Lower lobe of right lung (tissue), 2 donors: ENCODE measurements at regions not wholly inside any gene's neighbourhood (a gene's known extent, or its start where the extent isn't known, plus 50 kb on each side); places are given as distances from the start of the nearest gene placed in this dataset.

Experiments
- ATAC-seq, 2 donors: fragments of 200-7000 bp; cut with Tn5 transposase; one replicate each; pipeline ENCODE4 v1.9.1; 2020 to 2022; ENCODE audit warnings: mild to moderate bottlenecking in 2 of 2, moderate library complexity in 2 of 2
- DNase-seq: peaks from one replicate; pipeline ENCODE4 v3.0.0-alpha.2; 2020
- H3K27ac ChIP-seq: fragments of 200-600 bp; one replicate; pipeline ENCODE4 v1.8.0; 2022
- H3K27me3 ChIP-seq: fragments of 200-600 bp; one replicate; pipeline ENCODE4 v1.8.0; 2022; ENCODE audit warnings: low read depth
- H3K36me3 ChIP-seq: fragments of 200-600 bp; one replicate; pipeline ENCODE4 v1.8.0; 2022; ENCODE audit warnings: mild to moderate bottlenecking
- H3K4me1 ChIP-seq: fragments of 200-600 bp; one replicate; pipeline ENCODE4 v1.8.0; 2022
- H3K4me3 ChIP-seq: fragments of 200-600 bp; one replicate; pipeline ENCODE4 v1.8.0; 2022; ENCODE audit warnings: mild to moderate bottlenecking
- H3K9me3 ChIP-seq: fragments of 200-600 bp; one replicate; pipeline ENCODE4 v1.8.0; 2022
- intact Hi-C: fragments of 100-400 bp; cut with DNase I; formaldehyde crosslinking; loops from one replicate; pipeline ENCODE4 v1.11.0; 2022
- TF ChIP-seq, protein P1 (sequence below): fragments of 200-600 bp; IDR thresholded peaks from one replicate; pipeline ENCODE4 v1.8.0; 2022; ENCODE audit warnings: antibody characterized with exemption, mild to moderate bottlenecking
- donor health status: DM: no; HTN: yes; CAD: no; lungs with severe emphysema.

DNA sequence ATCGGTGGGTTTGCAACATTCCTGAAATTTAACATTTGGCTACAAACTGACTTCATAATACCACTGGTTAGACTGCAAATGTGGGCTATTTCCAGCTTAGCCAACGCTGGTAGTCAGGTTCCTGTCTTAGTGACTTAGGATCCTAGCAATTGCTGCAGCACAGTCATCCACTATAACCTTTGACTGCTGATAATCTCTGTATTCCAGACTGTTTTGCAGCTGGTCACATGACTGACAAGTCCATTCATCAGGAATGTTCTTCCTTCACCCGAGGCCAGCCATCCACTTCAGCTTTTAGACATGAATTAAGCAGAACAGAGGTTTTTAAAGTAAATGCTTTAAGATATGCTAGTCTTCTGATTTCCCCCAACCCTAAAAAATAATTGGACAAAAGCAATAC is 425.9 kb upstream of the MPDZ start:
- H3K27ac ChIP-seq: no peak overlapping the region
- no peaks in the 10 kb centered on the region for H3K36me3 ChIP-seq

DNA sequence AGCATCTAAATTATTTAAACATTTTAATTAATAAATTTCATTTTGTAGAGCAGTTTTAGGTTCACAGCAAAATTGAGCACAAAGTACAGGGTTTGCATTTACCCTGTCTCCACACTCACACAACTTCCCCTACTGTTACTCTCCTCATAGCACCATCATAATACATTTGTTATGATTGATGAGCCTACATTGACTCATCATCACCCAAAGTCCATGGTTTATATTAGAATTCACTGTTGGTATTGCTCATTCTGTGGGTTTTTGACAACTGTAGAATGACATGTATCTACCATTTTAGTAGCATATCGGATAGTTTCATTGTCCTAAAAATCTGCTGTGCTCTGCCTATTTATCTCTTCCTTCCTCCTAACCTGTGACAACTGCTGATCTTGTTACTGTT is 411.1 kb upstream of the MPDZ start:
- Histone ChIP-seq H3K27ac (no peak overlapping the region), H3K9me3 (peaks cover 7% of the 10 kb centered on the region), H3K4me1 (no peaks in the 10 kb centered on the region), H3K36me3 (no peaks in the 10 kb centered on the region), H3K4me3 (no peak overlapping the region), H3K27me3 (no peaks in the 10 kb centered on the region)
- TF ChIP-seq, protein P1, sequence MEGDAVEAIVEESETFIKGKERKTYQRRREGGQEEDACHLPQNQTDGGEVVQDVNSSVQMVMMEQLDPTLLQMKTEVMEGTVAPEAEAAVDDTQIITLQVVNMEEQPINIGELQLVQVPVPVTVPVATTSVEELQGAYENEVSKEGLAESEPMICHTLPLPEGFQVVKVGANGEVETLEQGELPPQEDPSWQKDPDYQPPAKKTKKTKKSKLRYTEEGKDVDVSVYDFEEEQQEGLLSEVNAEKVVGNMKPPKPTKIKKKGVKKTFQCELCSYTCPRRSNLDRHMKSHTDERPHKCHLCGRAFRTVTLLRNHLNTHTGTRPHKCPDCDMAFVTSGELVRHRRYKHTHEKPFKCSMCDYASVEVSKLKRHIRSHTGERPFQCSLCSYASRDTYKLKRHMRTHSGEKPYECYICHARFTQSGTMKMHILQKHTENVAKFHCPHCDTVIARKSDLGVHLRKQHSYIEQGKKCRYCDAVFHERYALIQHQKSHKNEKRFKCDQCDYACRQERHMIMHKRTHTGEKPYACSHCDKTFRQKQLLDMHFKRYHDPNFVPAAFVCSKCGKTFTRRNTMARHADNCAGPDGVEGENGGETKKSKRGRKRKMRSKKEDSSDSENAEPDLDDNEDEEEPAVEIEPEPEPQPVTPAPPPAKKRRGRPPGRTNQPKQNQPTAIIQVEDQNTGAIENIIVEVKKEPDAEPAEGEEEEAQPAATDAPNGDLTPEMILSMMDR: no peak
- ATAC-seq: no peak
- no peak for DNase-seq
- intact Hi-C loops: no loop called here

More for the DNA sequence above, 425.9 kb upstream of the MPDZ start:
- H3K27me3 ChIP-seq: no peaks in the 10 kb centered on the region
- no peak for DNase-seq
- H3K4me1 ChIP-seq: no peaks in the 10 kb centered on the region
- H3K9me3 ChIP-seq: no peaks in the 10 kb centered on the region
- no peak overlapping the region for H3K4me3 ChIP-seq
- TF ChIP-seq, protein P1: no peak
- intact Hi-C loops: no loop called here
- ATAC-seq: no peak

DNA sequence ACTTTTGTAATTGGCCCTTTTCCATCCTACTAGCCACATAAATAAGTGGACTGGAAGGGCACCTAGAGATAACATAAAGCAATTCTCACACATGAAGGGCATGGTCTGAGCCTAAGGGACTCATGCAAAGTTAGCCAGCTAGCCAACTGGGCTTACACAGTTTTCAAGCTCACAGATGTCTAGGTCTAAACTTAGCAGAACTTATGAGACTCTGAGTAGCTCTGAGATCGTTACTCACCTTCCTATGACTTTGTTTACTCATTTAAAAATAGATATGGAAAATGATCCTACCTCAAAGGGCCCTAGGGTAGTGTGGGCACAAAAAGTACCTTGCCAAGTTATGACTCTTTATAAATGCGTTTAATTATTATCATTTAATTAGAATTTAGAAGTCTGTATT is 410.4 kb upstream of the MPDZ start:
- no peaks in the 10 kb centered on the region for H3K4me1 ChIP-seq
- H3K4me3 ChIP-seq: no peak overlapping the region
- H3K9me3 ChIP-seq: peaks cover 7% of the 10 kb centered on the region
- TF ChIP-seq, protein P1: no peak
- no peak for DNase-seq
- no peak overlapping the region for H3K27ac ChIP-seq
- intact Hi-C loops: no loop called here
- no peak for ATAC-seq
- H3K36me3 ChIP-seq: no peaks in the 10 kb centered on the region
- H3K27me3 ChIP-seq: no peaks in the 10 kb centered on the region

DNA sequence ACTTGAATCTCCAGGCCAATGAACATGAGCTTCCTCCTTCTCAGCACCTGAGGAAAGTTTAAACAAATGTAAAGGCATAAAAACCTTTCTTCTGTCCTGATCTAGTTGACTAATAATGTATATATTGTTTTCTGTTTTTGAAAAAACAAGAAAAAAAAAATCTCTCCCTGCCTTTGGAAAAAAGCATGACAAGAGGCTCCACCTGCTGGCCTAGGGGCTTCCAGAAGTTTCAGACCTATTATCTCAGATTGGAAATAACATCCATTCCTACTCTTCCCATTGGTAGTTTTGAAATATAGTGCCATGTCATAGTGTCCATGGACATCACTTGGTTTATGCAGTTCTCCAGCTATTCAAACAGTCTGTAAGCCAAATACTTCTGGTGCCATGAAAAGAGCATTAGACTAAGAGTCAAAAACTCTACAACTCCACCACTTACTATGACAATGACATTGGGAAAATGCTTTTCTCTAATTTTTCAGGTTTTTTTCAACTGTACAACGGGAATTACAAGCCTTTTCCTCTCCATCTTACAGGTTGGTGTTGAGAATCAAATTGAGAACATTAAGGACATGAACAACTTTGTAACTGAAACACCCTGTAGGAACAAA is 409.6 kb upstream of the MPDZ start:
- DNase-seq: no peak
- H3K9me3 ChIP-seq: peaks cover 7% of the 10 kb centered on the region
- no peak overlapping the region for H3K4me3 ChIP-seq
- H3K4me1 ChIP-seq: no peaks in the 10 kb centered on the region
- no peaks in the 10 kb centered on the region for H3K36me3 ChIP-seq
- H3K27me3 ChIP-seq: no peaks in the 10 kb centered on the region
- no peak overlapping the region for H3K27ac ChIP-seq
- ATAC-seq: no peak
- TF ChIP-seq, protein P1: peak; percentile 39
- intact Hi-C loops: no loop called here

DNA sequence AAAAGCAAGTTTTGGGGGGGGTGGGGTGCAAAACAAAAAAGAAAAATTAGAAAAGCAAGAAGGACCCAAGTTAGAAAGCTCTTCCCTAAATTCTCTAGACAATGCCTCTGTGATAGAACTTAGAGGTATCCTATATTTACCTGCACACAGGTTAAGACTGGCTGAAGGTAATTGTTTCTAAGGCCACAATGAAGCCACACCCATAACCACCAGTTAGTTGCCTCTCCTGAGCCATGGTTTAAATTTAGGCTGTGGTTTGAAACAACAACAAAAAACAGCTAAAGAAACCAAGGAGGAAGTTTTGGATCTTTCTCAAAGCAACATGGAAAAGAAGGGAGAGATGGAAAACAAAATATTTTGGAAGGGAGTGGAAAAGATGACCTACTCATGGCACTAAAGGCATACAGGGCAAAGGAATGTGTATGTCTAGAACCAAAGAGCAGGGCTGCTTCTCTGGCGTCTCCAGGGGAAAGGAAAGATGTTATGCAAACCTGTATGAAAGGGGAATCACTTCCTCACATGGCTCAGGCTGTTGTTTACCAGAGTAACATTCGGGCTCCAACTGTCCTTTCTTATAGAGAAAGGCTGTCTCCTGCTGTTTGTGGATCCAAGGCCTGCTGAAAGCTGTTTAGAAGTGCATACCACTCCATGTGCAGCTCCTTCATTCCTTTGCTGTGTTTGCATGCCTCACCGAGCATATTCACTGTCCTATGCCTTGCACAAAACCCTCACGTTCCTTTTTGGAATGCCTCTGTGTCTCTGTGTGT is 408.9 kb upstream of the MPDZ start:
- Histone ChIP-seq H3K4me1 (no peaks in the 10 kb centered on the region), H3K27ac (no peak overlapping the region)
- no peak for ATAC-seq

More for the DNA sequence above, 408.9 kb upstream of the MPDZ start:
- H3K9me3 ChIP-seq: peaks cover 7% of the 10 kb centered on the region
- TF ChIP-seq, protein P1: no peak
- H3K4me3 ChIP-seq: no peak overlapping the region
- H3K27me3 ChIP-seq: no peaks in the 10 kb centered on the region
- intact Hi-C loops: no loop called here
- DNase-seq: no peak
- H3K36me3 ChIP-seq: no peaks in the 10 kb centered on the region
